AG20443 (cell line): ENCODE measurements at regions not wholly inside any gene's neighbourhood (a gene's known extent, or its start where the extent isn't known, plus 50 kb on each side); places are given as distances from the start of the nearest gene placed in this dataset.

Experiments
- DNase-seq: peaks from one replicate; pipeline ENCODE4 v3.0.0; 2012; ENCODE audit warnings: low spot score, mixed read lengths

DNA sequence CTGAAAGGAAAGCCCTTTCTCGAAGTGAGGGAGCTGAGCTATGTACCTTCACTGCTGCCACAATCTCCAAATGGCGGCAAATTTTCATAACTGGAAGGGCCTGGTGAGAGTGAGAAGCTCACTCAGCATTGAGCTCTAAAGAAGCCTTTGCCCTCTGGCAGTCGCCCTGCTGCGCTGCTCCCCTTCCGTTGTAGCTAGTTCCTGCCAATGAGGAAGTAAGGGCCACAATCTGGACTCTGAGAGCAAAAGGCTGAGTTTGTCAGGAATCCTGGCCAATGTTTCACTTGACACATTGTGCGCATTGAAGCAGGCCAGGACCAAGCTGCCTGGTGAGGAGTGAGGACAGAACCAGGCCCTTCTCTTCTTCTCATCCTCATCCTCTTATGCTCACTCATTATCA is 579.5 kb downstream of the PDCD6IP start:
- DNase-seq: no peak

DNA sequence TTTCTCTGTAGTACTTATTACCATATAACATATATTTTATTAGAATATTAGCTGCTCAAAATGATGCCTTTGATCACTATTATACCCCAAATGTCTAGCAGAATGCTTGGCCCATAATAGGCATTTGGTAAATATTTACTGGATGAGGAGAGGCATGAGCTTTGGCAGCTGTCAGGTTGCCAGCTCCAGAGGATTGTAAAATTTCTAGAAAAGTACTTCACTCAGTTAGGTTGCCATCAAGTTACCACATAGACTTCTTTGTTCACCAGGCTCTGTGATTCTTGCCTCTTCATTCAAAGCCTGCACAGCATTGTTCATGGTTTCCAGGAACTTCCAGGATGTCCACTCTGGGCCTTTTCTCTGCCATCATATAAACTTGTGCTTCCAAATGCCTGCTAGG is 582.8 kb downstream of the PDCD6IP start:
- no peak for DNase-seq

DNA sequence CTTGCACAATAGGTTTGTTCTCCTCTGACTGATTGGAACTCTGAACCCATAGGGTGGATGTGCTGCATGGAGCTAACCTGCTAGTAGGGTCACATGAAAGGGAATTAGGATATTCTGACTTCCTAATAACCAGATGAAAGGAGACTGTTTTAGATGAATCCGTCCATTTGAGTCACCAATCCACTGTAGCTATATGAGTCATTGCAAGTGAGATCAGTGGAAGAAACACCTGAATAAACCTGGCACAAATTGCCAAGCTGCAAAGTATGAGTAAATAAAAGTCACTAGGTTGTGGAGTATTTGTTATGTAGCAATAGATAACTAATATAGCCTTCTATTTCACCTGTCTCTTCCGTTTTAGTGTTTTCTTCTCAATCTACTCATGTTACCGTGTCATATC is 584.4 kb downstream of the PDCD6IP start:
- no peak for DNase-seq

DNA sequence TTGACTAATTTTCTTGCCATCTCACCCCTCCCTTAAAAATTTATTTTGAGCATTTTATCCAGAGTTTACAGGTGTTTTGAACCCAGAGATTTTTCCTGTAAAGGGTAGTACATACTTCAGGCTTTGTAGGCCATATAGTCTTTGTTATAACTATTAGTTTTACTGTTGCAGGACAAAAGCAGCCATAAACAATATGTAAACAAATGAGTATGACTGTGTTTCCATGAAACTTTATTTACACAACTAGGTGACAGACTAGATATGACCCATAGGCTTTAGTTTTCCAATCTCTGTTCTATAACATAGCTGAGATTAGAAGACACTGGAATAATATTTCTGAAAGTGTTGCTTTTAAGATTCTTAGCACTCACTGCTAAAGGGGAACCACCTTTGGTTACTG is 587.9 kb downstream of the PDCD6IP start:
- DNase-seq: no peak

DNA sequence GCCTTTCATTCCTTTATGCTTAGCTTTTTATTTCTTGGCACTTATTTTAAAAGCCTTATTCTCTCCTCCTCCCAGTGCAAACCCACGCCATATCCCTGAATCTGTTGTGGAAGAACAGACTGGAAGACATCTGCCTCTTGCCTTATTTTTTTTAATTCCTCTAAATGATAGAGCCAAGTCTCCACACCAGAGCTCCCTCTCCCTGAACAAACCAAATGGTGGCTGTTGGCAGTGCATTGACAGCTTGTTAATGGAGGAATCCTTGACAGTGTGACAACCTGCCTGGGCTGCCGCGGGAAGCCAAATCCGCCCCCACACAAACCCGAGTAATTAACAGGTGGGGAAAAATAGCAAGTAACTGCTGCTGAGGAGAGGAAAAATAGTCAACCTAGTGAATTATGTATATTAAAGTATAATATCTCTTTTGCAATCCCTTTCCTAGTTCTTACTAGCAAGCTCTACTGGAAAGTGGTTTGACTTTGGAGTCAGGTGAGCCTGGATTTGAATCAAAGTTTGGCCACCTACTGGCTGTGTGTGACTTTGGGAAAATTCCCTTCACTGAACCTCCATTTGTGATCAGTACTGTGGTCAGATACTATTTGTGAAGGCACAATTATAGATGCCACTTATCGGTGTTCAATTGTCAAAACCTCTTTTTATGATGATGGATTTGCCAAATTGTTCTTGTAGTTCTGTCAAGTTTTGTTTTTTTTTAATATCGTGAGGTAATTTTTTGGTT is 589.6 kb downstream of the PDCD6IP start:
- no peak for DNase-seq

DNA sequence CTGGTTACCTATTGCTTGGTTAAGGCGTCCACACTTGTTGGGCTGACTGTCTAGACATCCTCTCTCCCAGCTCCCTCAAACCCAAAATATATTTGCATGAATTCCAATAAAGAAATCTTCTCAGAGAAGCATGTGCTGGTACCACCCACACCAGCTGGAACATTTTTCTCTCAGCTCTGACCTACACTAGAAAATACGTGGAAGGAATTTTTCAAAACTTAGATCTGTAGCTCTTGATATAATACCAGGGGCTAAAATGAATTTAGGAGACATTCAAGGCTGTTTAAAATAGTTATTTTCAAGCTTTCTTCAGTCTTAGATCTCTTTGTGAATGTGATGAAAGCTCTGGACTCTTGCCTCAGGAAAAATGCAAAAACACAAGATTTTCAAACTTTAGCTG is 590.4 kb downstream of the PDCD6IP start:
- no peak for DNase-seq

DNA sequence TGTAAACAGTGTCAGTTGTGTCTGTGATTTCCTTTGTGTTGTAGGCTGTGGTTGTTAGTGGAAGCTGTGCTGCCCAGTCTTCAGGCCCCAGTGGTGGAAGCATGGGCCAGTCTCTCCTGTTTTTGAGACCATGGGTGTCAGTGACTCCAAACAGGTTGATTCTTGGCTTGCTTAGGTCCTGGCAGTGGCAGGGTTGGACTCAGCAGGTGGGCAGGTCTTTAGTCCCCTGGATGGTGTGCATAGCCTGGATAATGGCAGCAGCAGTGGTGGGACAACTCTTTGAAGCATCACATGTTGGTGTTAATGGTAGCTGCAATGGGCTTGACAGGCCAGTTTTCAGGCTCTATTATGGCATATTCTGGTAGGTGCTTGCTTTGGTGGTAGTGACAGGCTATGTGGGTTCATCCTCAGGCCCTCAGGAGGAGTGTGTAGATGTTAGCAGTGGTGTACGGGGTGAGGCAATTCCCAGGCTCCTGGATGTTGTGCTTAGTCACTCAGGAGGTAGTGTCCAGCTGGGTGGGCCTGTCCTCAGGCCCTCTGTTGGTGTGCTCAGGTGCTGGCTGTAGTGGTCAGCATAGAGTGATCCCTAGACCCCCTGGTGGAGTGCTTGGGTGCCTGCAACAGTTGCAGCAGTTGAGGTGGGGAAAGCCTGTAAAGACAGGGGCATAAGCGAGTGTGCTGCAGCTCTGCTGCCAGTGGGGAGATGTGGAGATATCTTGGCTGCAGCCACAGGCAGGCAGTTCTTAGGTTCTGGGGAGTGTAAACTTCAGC is 596.7 kb downstream of the PDCD6IP start:
- DNase-seq: no peak

DNA sequence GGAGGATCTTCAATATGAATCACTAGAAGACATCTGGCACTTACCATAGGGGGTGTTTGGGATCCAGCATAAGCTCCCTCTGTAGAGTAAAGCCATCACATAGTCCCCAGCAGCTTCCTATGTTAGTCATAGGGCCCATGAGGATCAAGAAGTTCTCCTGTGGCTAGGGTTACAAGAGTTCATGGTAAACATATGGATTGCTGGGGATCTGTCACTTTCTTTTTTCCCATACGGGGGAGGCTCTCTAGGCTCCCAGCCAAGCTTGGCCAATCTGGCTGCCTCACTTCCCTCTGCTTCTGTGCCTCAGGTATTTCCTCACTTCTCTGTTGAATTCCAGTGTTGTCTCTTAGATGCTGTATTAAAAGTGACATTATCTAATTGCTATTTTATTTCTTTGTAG is 597.9 kb downstream of the PDCD6IP start:
- no peak for DNase-seq

DNA sequence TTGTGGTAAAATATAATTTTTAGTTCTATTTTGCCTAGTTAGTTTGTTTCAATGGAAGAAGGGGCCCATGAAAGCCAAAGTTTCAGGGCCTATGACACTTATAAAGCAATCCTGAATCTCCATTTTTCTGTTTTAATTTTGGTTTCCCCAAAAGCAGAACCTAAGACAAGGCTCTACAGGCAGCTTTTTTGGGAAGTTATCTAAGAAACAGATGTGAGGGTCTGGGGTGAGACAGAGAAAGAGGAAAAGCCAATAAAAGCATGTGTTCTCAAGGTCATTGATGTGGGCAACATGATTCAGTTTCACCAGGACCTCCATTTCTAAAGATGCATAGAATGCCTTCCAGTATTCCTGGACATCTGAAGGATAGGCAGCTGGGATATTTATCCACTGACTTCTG is 598.5 kb downstream of the PDCD6IP start:
- DNase-seq: no peak

DNA sequence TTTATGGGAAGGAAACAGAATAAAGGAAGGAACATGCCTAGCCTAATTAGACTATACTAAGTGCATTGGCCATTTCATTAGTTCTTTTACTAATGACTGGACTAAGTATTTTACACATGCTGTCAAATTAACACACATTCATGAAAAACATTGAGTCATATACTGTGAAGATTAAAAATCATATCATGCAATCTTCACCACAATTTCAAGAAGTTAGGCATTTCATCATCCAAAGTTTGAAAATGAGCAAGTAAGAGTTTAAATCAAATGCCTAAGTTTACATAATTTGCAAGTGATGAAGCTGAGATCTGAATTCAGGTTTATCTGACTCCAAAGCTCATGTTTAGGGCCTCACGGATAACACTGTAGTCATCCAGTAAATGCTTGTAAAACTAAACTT is 601.0 kb downstream of the PDCD6IP start:
- DNase-seq: no peak

DNA sequence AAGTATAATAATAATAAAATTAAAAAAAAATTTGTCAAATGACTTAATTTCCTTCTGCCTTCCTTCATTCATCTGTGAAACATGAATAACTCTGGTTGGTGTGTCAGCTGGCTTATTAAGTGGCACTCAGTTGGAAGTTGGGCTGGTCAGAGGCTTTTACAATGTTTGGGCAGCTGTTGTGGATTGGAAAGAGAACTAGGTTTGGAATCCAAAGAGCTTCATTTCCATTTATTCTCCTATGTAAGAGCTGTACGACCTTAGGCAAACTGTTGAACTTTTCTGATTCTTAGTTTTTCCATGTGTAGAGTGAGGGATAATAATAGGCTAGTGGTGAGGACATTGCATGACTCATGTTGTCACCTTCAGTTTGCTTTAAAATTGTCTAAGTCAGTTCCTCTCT is 606.7 kb downstream of the PDCD6IP start:
- DNase-seq: no peak

DNA sequence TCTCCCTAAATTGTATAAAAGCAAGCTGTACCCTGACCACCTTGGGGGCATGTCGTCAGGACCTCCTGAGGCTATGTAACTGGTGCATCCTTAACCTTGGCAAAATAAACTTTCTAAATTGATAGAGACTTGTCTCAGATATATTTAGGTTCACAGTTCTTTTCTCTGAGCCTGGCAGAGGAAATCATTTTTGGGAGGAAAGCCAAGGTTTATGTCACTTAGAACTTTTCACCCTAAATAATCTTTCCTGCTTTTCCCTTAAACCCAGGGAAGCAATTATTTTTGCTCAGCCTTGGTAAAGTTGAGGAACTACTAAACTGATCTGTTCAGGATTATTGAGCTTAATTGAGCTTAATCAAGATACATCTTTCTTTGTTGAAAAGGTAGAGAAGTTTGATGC is 608.9 kb downstream of the PDCD6IP start:
- DNase-seq: no peak

DNA sequence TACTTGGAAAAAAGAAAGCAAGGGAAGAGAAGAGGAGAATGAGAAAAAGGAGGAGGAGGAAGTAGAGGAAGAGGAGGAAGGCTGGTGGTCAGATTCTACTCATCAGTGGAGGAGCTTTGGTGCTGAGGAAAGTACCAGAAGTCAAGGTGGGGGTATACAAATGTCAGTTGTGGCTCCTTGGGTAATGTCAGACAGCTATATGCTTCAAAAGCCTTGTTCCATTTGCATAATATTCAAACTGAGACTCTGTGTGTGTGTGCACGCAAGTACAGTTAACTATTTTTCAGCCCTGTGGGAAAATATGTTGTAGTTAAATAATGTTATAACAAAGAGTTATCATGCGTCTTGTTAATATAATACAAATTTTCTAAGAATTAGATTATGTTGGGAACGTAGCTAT is 609.7 kb downstream of the PDCD6IP start:
- no peak for DNase-seq

DNA sequence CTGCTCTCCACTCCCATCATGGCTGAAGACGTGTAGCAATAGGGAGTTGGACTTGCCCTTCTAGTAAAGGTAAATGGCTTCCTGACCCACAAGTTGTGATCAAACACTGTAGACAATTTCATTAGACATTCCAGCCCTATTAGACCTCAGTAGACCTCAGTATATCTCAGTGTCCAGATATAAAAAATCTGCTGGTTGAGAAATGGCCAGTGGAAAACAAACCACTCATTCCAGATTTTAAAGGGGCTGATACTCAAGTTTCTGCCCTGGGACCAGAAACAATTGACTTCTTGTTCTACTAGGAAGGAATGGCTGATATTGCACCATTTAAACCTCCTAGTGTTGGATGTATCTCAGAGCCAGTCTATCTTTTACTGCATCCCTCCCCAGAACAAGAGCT is 613.2 kb downstream of the PDCD6IP start:
- DNase-seq: no peak

DNA sequence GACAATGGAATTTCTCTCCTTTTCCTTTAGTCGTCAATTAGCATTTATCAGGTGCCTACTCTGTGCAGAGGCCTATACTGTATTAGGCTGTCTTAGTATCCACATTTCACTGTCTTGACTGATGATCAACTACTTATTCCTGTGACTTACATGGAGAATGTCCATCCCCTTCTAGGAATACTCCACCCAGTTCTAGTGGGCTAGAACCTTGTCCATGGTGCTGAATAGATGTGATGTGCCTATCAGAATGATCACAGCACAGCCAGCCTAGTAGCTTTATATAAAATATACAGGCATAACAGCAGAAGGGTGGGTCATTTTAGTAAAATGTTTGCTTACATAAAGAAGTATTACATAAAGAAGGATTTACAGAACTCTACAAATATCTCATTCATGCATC is 621.4 kb downstream of the PDCD6IP start:
- no peak for DNase-seq

DNA sequence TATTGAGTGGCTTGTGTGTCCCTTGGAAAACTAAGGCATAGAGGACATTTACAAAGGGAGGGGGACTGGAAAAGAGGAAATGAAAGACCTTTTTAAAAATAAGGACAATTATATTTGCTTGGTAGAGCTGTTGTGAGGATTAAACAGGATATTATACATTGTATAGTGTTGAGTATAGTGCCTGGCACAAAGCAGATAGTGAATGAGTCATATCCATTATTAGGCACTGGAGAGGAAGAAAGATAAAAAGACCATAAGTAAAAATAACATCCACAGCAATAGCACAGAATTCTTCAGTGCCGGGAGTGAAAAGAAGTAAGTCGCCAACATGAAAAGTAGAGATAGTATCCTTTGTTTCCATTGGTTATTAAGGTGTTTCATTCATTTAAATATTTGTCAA is 623.3 kb downstream of the PDCD6IP start:
- no peak for DNase-seq

DNA sequence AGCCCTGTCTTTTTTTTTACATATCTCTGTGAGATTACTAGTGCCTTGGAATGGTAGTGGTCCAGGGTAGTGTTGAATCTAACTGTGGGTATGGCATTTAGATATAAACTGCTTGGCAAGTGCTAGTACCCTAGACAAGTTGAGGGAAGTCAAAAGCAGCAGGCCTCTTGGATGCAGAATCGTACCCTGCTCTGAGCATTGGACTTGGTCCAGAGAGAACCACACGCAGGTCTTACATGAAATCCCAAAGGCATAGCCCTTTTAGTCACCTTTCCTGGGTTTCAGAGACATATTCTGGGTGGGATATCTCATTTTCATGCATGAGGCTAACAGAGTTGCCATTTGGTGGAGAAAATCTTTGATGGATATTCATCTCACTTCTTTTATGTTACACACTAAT is 641.4 kb downstream of the PDCD6IP start:
- DNase-seq: no peak

DNA sequence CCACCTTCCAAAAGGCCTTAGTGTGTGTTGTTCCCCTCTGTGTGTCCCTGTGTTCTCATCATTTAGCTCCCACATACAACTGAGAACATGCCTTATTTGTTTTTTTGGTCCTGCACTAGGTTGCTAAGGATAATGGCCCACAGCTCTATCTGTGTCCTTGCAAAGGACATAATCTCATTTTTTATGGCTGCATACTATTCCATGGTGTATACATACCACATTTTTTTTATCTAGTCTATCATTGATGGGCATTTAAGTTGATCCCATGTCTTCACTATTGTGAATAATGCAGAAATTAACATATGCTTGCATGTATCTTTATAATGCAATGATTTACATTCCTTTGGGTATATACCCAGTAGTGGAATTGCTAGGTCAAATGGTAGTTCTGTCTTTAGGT is 645.7 kb downstream of the PDCD6IP start:
- no peak for DNase-seq

DNA sequence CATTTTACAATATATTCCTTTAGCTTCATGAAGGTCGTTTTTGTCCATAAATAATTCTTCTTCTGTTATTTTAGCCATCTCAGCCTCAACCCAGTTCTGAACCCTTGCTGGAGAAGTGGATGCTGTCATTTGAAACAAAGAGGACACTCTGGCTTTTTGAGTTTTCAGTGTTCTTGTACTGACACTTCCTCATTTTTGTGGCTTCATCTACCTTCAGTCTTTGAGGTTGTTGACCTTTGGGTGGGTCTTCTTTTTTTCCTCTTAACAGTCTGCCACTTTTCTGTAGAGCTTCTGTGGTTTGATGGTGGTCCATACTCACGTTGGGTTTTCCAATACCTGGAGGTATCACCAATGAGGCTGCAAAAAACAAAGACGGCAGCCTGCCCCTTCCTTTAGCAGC is 650.9 kb downstream of the PDCD6IP start:
- no peak for DNase-seq

DNA sequence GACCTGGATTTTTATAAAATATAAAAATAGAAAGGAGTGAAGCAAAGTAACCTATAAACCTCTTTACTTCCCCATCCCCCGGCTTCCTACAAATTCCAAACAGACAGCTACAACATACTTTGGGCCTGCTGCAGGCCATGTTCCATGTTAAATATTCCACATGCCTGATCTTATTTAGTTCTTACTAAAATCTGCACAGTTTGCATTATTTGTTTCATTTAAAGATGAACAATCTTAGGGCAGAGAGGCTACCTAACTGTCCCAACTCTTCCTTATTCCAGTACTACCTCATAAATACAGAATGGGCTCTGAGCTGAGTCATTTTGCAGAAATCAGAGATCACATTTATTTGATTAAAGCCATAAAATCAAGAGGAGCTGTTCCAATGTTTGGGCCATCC is 665.0 kb downstream of the PDCD6IP start:
- no peak for DNase-seq

DNA sequence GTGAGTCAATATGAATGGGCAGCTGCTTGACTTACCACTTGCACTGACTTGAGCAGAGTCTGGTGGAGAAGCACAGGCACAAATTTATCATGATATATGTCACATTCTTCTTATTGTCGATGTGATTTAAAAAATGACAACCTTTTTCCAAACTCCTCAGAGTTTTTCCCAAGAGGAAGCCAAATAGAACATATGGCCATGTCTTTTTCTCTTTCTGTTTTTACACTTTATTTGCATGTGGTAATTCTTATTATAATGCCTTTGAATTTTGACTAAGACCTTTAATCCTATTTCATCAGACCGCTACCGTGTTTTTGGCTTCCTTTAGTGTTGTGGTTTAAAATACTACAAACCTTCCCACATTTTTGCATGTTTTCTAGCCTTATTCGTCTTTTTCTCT is 666.2 kb downstream of the PDCD6IP start:
- no peak for DNase-seq

DNA sequence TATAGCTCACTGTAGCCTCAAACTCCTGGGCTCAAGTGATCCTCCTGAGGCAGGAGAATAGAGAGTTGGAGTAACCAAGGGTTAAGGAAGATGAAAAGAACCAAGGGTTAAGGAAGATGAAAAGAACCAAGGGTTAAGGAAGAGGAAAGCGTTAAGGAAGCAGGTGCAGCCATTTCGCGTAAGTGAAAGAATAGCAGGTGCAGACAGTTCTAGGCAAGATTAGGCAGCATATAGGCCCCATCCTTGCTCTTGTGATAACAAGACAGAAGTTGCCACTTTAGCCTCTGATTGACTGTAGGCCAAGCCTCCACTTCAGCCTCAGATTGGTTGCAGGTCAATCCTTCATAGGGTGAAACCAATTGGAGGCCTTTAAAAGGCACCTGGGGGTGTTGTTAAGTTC is 677.4 kb downstream of the PDCD6IP start:
- DNase-seq: no peak

DNA sequence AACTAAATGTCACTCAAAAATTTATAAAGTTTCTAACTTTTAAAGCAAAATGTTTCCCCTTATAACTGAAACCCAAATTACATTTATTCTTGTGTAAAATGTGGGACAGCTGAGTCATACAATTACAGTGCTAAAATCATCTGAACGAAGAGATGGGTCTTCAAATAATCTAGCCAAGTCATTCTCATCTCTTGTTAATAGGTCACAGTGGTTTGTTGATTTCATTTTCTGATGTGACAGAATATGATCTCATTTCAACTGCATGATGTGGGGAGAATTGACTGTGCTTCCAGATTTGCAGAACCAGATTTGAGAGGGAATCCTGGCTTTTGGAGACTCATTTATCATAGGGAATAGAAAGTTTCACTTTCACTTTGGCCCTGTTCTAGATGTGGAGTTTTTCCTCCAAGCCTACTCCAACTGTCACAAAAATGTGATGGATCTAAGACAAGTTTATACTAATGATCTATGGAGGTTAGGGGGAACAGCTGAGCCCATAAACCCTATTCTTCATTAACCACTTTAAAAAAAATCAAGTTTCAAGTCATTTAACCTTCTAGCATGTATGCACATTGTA is 685.0 kb downstream of the PDCD6IP start:
- DNase-seq: no peak

DNA sequence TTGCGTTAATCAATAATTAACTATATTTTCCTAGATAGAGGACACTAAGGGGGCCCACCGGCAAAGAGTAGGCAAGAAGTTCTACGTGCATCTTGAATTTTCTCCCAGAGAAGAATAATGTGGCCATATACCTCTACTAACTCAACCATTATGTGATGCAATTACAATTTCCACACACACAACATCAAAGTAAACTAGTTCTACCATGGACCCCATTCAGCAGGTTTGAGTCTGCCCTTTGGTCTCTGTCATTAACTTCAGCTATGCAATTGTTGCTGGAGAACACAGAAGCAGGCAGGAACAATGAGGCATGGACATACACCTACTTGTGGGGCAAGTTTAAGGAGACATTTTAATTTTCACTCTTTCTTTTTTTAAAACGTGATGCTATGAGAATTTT is 705.9 kb downstream of the PDCD6IP start:
- no peak for DNase-seq
